ENCODE measurements at regions not wholly inside any gene's neighbourhood (a gene's known extent, or its start where the extent isn't known, plus 50 kb on each side); places are given as distances from the start of the nearest gene placed in this dataset.

DNA sequence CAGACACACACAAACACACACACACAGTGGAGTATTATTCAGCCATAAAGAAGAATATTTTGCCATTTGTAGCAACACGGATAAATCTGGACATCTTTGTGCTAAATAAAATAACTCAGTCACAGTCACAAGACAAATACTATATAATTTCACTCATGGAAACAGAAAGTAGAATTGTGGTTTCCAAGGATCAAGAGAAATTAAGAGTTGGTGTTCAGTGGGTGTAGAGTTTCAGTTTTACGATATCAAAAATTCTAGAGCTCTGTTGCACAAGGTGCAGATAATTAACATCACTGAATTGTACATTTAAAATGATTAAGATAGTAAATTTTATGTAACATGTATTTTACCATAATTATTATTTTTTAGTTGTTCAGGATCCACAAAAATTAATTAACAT is 1235.0 kb downstream of the XPNPEP1 start:
- Histone ChIP-seq H3K9ac (ENCODE audit: low read length in 2 of 2) (no peak overlapping the region), H3K27ac (ENCODE audit: low read length) (no peak overlapping the region), H3K36me3 (ENCODE audit: control insufficient read depth in 2 of 2, insufficient read depth in 2 of 2, low read length in 2 of 2) (no peaks in the 10 kb centered on the region), H3K27me3 (ENCODE audit: control insufficient read depth in 1 of 2, insufficient read depth in 2 of 2, low read length in 2 of 2) (no peaks in the 10 kb centered on the region), H3K4me1 (ENCODE audit: control insufficient read depth, insufficient read depth, low read length) (no peaks in the 10 kb centered on the region), H3K4me3 (ENCODE audit: low read length in 2 of 2) (no peak overlapping the region), H3K9me3 (ENCODE audit: control insufficient read depth in 2 of 2, low read length in 2 of 2) (no peaks in the 10 kb centered on the region)

- Histone ChIP-seq H3K27ac (ENCODE audit: low read length) (no peak overlapping the region), H3K9me3 (ENCODE audit: control insufficient read depth in 2 of 2, low read length in 2 of 2) (no peaks in the 10 kb centered on the region), H3K36me3 (ENCODE audit: control insufficient read depth in 2 of 2, insufficient read depth in 2 of 2, low read length in 2 of 2) (no peaks in the 10 kb centered on the region), H3K4me3 (ENCODE audit: low read length in 2 of 2) (no peak overlapping the region), H3K9ac (ENCODE audit: low read length in 2 of 2) (no peak overlapping the region), H3K4me1 (ENCODE audit: control insufficient read depth, insufficient read depth, low read length) (no peaks in the 10 kb centered on the region), H3K27me3 (ENCODE audit: control insufficient read depth in 1 of 2, insufficient read depth in 2 of 2, low read length in 2 of 2) (no peaks in the 10 kb centered on the region)
Observed at GRCh38 chr10:108685863-108686531, 1237.3 kb downstream of the XPNPEP1 start.

DNA sequence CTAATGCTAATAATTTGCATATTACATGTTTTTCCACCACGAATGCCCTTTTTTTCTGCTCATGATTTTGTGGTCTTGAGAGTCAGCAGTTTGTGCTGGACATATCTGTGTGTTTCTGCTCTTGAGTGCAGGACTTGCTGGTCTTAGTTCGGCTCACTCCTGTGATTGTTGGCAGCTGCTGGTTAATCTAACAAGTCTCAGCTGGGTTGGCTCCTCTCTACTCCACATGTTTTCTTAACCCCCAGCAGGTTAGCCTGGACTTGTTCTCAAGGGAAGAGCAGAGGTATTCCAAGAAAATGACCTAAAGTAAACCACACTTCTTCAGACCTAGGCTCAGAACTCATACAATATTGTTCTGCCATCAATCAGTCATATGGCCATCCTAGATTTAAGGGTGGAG is 1238.9 kb downstream of the XPNPEP1 start:
- Histone ChIP-seq H3K4me1 (ENCODE audit: control insufficient read depth, insufficient read depth, low read length) (no peaks in the 10 kb centered on the region), H3K27ac (ENCODE audit: low read length) (no peak overlapping the region), H3K36me3 (ENCODE audit: control insufficient read depth in 2 of 2, insufficient read depth in 2 of 2, low read length in 2 of 2) (no peaks in the 10 kb centered on the region), H3K9me3 (ENCODE audit: control insufficient read depth in 2 of 2, low read length in 2 of 2) (no peaks in the 10 kb centered on the region), H3K27me3 (ENCODE audit: control insufficient read depth in 1 of 2, insufficient read depth in 2 of 2, low read length in 2 of 2) (no peaks in the 10 kb centered on the region), H3K9ac (ENCODE audit: low read length in 2 of 2) (no peak overlapping the region), H3K4me3 (ENCODE audit: low read length in 2 of 2) (no peak overlapping the region)

- Histone ChIP-seq H3K9ac (ENCODE audit: low read length in 2 of 2) (no peak overlapping the region), H3K36me3 (ENCODE audit: control insufficient read depth in 2 of 2, insufficient read depth in 2 of 2, low read length in 2 of 2) (no peaks in the 10 kb centered on the region), H3K4me1 (ENCODE audit: control insufficient read depth, insufficient read depth, low read length) (no peaks in the 10 kb centered on the region), H3K9me3 (ENCODE audit: control insufficient read depth in 2 of 2, low read length in 2 of 2) (no peaks in the 10 kb centered on the region), H3K27me3 (ENCODE audit: control insufficient read depth in 1 of 2, insufficient read depth in 2 of 2, low read length in 2 of 2) (no peaks in the 10 kb centered on the region), H3K27ac (ENCODE audit: low read length) (no peak overlapping the region), H3K4me3 (ENCODE audit: low read length in 2 of 2) (no peak overlapping the region)
Observed at GRCh38 chr10:108673741-108674140, 1249.6 kb downstream of the XPNPEP1 start.

DNA sequence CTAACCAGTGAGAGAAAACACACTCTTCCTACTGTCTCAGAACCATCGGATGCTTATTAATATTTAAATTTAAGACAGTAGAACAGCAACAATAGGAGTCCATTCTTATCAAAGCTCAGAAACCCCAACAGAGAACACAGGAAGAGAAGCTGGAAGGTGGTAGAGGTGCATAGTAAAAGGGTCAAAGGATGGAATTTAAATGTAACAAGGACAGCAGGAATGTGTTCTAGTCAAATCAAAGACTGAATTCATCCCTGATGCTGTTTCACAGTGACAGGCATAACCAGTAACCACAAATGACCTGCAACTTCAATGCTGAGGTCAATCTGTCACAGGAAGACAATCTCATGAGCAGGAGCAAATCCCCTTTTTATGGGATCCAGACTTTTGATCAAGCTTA is 1259.7 kb downstream of the XPNPEP1 start:
- Histone ChIP-seq H3K4me3 (ENCODE audit: low read length in 2 of 2) (no peak overlapping the region), H3K27ac (ENCODE audit: low read length) (no peak overlapping the region), H3K9ac (ENCODE audit: low read length in 2 of 2) (no peak overlapping the region), H3K4me1 (ENCODE audit: control insufficient read depth, insufficient read depth, low read length) (no peaks in the 10 kb centered on the region), H3K27me3 (ENCODE audit: control insufficient read depth in 1 of 2, insufficient read depth in 2 of 2, low read length in 2 of 2) (no peaks in the 10 kb centered on the region), H3K36me3 (ENCODE audit: control insufficient read depth in 2 of 2, insufficient read depth in 2 of 2, low read length in 2 of 2) (no peaks in the 10 kb centered on the region), H3K9me3 (ENCODE audit: control insufficient read depth in 2 of 2, low read length in 2 of 2) (no peaks in the 10 kb centered on the region)

DNA sequence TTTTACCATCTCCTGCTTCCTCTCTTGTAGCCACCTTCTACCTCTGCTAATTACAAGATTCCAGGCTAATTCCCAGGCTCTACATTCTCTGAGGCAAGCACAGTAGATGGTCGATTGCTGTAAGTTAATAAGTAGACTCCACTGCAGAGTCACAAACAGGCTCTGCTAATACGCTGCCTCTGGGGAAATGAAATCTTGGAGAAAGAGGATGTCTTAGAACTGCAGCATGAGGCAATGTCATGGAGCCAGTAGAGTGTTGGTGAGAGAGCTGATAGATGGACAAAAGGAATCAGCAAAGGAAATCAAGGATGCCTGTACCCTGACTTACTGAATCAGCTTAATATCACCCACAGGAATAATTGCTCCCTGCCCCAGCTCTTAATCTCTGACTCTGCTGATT is 1260.3 kb downstream of the XPNPEP1 start:
- Histone ChIP-seq H3K9me3 (ENCODE audit: control insufficient read depth in 2 of 2, low read length in 2 of 2) (no peaks in the 10 kb centered on the region), H3K4me3 (ENCODE audit: low read length in 2 of 2) (no peak overlapping the region), H3K36me3 (ENCODE audit: control insufficient read depth in 2 of 2, insufficient read depth in 2 of 2, low read length in 2 of 2) (no peaks in the 10 kb centered on the region), H3K4me1 (ENCODE audit: control insufficient read depth, insufficient read depth, low read length) (no peaks in the 10 kb centered on the region), H3K27ac (ENCODE audit: low read length) (no peak overlapping the region), H3K27me3 (ENCODE audit: control insufficient read depth in 1 of 2, insufficient read depth in 2 of 2, low read length in 2 of 2) (no peaks in the 10 kb centered on the region), H3K9ac (ENCODE audit: low read length in 2 of 2) (no peak overlapping the region)

GRCh38 chr10:108655057-108655456 is 1268.3 kb downstream of the XPNPEP1 start:
- Histone ChIP-seq H3K36me3 (ENCODE audit: control insufficient read depth in 2 of 2, insufficient read depth in 2 of 2, low read length in 2 of 2) (no peaks in the 10 kb centered on the region), H3K9ac (ENCODE audit: low read length in 2 of 2) (no peak overlapping the region), H3K9me3 (ENCODE audit: control insufficient read depth in 2 of 2, low read length in 2 of 2) (no peaks in the 10 kb centered on the region), H3K27ac (ENCODE audit: low read length) (no peak overlapping the region), H3K4me1 (ENCODE audit: control insufficient read depth, insufficient read depth, low read length) (no peaks in the 10 kb centered on the region), H3K4me3 (ENCODE audit: low read length in 2 of 2) (no peak overlapping the region), H3K27me3 (ENCODE audit: control insufficient read depth in 1 of 2, insufficient read depth in 2 of 2, low read length in 2 of 2) (no peaks in the 10 kb centered on the region)

- Histone ChIP-seq H3K4me3 (ENCODE audit: low read length in 2 of 2) (no peak overlapping the region), H3K9me3 (ENCODE audit: control insufficient read depth in 2 of 2, low read length in 2 of 2) (no peaks in the 10 kb centered on the region)
Observed at GRCh38 chr10:108653531-108653930, 1269.8 kb downstream of the XPNPEP1 start.

DNA sequence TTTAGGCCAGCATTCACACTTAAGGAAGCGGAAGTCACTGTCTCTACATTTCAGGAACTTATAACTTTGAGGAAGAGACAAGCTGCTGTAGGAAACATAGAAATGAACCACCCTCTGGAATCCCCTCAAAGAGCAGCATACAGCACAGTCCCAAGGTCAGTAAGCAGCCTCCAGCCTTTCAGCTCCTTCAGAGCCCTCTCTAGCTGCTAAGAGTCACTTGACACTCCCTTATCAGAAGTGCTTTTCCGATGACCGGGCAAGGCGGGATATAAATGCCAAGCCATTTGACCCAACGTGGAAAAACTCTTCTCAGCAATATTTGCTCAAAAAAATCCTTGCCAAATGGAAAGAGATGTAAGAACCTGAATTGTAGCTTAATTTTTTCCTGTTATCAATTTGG is 1284.3 kb downstream of the XPNPEP1 start:
- no peak overlapping the region for H3K27ac ChIP-seq (ENCODE audit: low read length)
- H3K4me1 ChIP-seq (ENCODE audit: control insufficient read depth, insufficient read depth, low read length): no peaks in the 10 kb centered on the region
- H3K36me3 ChIP-seq (ENCODE audit: control insufficient read depth in 2 of 2, insufficient read depth in 2 of 2, low read length in 2 of 2): no peaks in the 10 kb centered on the region
- H3K9ac ChIP-seq (ENCODE audit: low read length in 2 of 2): no peak overlapping the region
- H3K4me3 ChIP-seq (ENCODE audit: low read length in 2 of 2): no peak overlapping the region
- no peaks in the 10 kb centered on the region for H3K27me3 ChIP-seq (ENCODE audit: control insufficient read depth in 1 of 2, insufficient read depth in 2 of 2, low read length in 2 of 2)
- no peaks in the 10 kb centered on the region for H3K9me3 ChIP-seq (ENCODE audit: control insufficient read depth in 2 of 2, low read length in 2 of 2)

More at GRCh38 chr10:108653531-108653930, 1269.8 kb downstream of the XPNPEP1 start:
- H3K36me3 ChIP-seq (ENCODE audit: control insufficient read depth in 2 of 2, insufficient read depth in 2 of 2, low read length in 2 of 2): no peaks in the 10 kb centered on the region
- H3K27ac ChIP-seq (ENCODE audit: low read length): no peak overlapping the region
- H3K27me3 ChIP-seq (ENCODE audit: control insufficient read depth in 1 of 2, insufficient read depth in 2 of 2, low read length in 2 of 2): no peaks in the 10 kb centered on the region
- no peak overlapping the region for H3K9ac ChIP-seq (ENCODE audit: low read length in 2 of 2)
- no peaks in the 10 kb centered on the region for H3K4me1 ChIP-seq (ENCODE audit: control insufficient read depth, insufficient read depth, low read length)

DNA sequence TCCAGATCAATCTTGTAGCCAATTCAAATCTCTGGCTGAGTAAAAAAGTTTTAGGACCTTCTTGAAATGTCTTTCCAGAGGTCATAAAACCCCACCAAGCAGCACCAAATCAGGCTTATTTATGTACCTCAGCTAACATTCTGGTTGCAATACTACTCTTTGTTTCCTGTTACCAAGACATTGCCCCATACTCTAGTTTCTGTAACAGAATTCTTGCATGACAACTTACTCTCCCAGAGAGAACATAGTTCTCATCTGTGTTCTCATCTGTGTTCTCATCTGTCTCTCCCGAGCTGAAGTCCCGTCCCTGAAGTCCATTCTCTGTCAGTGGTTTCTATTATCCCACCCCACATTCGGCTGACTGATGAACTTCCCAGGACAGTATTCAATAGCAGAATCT is 1285.1 kb downstream of the XPNPEP1 start:
- no peak overlapping the region for H3K9ac ChIP-seq (ENCODE audit: low read length in 2 of 2)
- H3K4me1 ChIP-seq (ENCODE audit: control insufficient read depth, insufficient read depth, low read length): no peaks in the 10 kb centered on the region
- no peaks in the 10 kb centered on the region for H3K9me3 ChIP-seq (ENCODE audit: control insufficient read depth in 2 of 2, low read length in 2 of 2)
- H3K4me3 ChIP-seq (ENCODE audit: low read length in 2 of 2): no peak overlapping the region
- H3K27me3 ChIP-seq (ENCODE audit: control insufficient read depth in 1 of 2, insufficient read depth in 2 of 2, low read length in 2 of 2): no peaks in the 10 kb centered on the region
- H3K36me3 ChIP-seq (ENCODE audit: control insufficient read depth in 2 of 2, insufficient read depth in 2 of 2, low read length in 2 of 2): no peaks in the 10 kb centered on the region
- no peak overlapping the region for H3K27ac ChIP-seq (ENCODE audit: low read length)

- Histone ChIP-seq H3K4me3 (ENCODE audit: low read length in 2 of 2) (no peak overlapping the region), H3K27me3 (ENCODE audit: control insufficient read depth in 1 of 2, insufficient read depth in 2 of 2, low read length in 2 of 2) (no peaks in the 10 kb centered on the region), H3K9ac (ENCODE audit: low read length in 2 of 2) (no peak overlapping the region), H3K27ac (ENCODE audit: low read length) (no peak overlapping the region), H3K36me3 (ENCODE audit: control insufficient read depth in 2 of 2, insufficient read depth in 2 of 2, low read length in 2 of 2) (no peaks in the 10 kb centered on the region), H3K4me1 (ENCODE audit: control insufficient read depth, insufficient read depth, low read length) (no peaks in the 10 kb centered on the region), H3K9me3 (ENCODE audit: control insufficient read depth in 2 of 2, low read length in 2 of 2) (no peaks in the 10 kb centered on the region)
Observed at GRCh38 chr10:108633046-108633445, 1290.3 kb downstream of the XPNPEP1 start.

Measured in stomach smooth muscle (tissue), 2 donors.